Right atrium auricular region (tissue), 2 donors: ENCODE measurements at regions not wholly inside any gene's neighbourhood (a gene's known extent, or its start where the extent isn't known, plus 50 kb on each side); places are given as distances from the start of the nearest gene placed in this dataset.

ENCODE experiments used
- DNase-seq: peaks from one replicate; pipeline ENCODE4 v3.0.0-alpha.2; 2019; ENCODE audit warnings: low spot score
- H3K27ac ChIP-seq, 2 donors: fragments of 200-600 bp; sonication (generic); 1 replicate in 1 of 2; 2 replicates in 1 of 2; pipeline ENCODE4 v1.5.1; 2016 to 2019
- H3K27me3 ChIP-seq, 2 donors: fragments of 200-600 bp; sonication (generic); one replicate each; pipeline versions ENCODE4 v1.5.1 to v1.6.0; 2017 to 2019
- H3K36me3 ChIP-seq: fragments of 200-600 bp; sonication (generic); one replicate; pipeline ENCODE4 v1.5.1; 2016
- H3K4me1 ChIP-seq, 2 donors: fragments of 200-600 bp; sonication (generic); one replicate each; pipeline versions ENCODE4 v1.5.1 to v1.6.0; 2017 to 2019
- H3K4me3 ChIP-seq, 2 donors: fragments of 200-600 bp; sonication (generic); 1 replicate in 1 of 2; 2 replicates in 1 of 2; pipeline ENCODE4 v1.5.1; 2017 to 2019; ENCODE audit warnings: mild to moderate bottlenecking in 1 of 2, moderate library complexity in 1 of 2
- H3K9me3 ChIP-seq, 2 donors: fragments of 200-600 bp; sonication (generic); one replicate each; pipeline ENCODE4 v1.5.1; 2019
- TF ChIP-seq, protein P1 (sequence below), 2 donors: fragments of 200-600 bp; sonication (generic); IDR thresholded peaks; one replicate each; pipeline ENCODE4 v1.5.1; 2019; ENCODE audit warnings: antibody characterized with exemption in 2 of 2

GRCh38 chrX:40433160-40433559, 147.6 kb upstream of the ATP6AP2 start:
- H3K4me3 ChIP-seq = no peak overlapping the region
- TF ChIP-seq, protein P1, sequence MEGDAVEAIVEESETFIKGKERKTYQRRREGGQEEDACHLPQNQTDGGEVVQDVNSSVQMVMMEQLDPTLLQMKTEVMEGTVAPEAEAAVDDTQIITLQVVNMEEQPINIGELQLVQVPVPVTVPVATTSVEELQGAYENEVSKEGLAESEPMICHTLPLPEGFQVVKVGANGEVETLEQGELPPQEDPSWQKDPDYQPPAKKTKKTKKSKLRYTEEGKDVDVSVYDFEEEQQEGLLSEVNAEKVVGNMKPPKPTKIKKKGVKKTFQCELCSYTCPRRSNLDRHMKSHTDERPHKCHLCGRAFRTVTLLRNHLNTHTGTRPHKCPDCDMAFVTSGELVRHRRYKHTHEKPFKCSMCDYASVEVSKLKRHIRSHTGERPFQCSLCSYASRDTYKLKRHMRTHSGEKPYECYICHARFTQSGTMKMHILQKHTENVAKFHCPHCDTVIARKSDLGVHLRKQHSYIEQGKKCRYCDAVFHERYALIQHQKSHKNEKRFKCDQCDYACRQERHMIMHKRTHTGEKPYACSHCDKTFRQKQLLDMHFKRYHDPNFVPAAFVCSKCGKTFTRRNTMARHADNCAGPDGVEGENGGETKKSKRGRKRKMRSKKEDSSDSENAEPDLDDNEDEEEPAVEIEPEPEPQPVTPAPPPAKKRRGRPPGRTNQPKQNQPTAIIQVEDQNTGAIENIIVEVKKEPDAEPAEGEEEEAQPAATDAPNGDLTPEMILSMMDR (IDR thresholded peaks at IDR 0.05) = no peak
- H3K27me3 ChIP-seq = no peaks in the 10 kb centered on the region
- no peak for DNase-seq
- H3K9me3 ChIP-seq = peaks cover 7 to 15% of the 10 kb centered on the region in 2 donors
- H3K27ac ChIP-seq = no peak overlapping the region
- H3K36me3 ChIP-seq = no peaks in the 10 kb centered on the region
- no peaks in the 10 kb centered on the region for H3K4me1 ChIP-seq

DNA sequence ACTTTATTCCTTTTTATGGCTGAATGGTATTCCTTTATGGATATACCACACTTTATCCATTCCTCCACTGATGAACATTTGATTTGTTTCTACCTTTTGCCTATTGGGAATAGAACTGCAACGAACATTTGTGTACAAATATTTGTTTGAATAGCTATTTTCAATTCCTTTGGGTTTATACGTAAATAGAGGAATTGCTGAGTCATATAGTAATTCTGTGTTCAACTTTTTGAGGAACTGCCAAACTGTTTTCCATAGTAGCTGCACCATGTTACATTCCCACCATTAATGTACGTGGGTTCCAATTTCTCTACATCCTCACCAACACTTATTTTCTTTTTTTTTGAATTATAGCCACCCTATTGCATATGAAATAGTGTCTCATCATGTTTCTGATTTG, 156.5 kb upstream of the ATP6AP2 start:
- Histone ChIP-seq H3K36me3 (no peaks in the 10 kb centered on the region), H3K4me3 (no peak overlapping the region), H3K27ac (no peak overlapping the region), H3K4me1 (no peaks in the 10 kb centered on the region), H3K9me3 (peaks cover 7 to 30% of the 10 kb centered on the region in 2 donors), H3K27me3 (no peaks in the 10 kb centered on the region)
- TF ChIP-seq, protein P1 (IDR thresholded peaks at IDR 0.05) = no peak
- DNase-seq = no peak

GRCh38 chrX:40423299-40423698, 157.5 kb upstream of the ATP6AP2 start:
- H3K36me3 ChIP-seq = no peaks in the 10 kb centered on the region
- H3K4me3 ChIP-seq = no peak overlapping the region
- DNase-seq = no peak
- no peaks in the 10 kb centered on the region for H3K4me1 ChIP-seq
- no peaks in the 10 kb centered on the region for H3K27me3 ChIP-seq
- peaks cover 0 to 21% of the 10 kb centered on the region in 2 donors for H3K9me3 ChIP-seq
- H3K27ac ChIP-seq = no peak overlapping the region
- TF ChIP-seq, protein P1 (IDR thresholded peaks at IDR 0.05) = no peak

GRCh38 chrX:40422021-40422420, 158.7 kb upstream of the ATP6AP2 start:
- Histone ChIP-seq H3K27ac (no peak overlapping the region), H3K36me3 (no peaks in the 10 kb centered on the region), H3K4me1 (no peaks in the 10 kb centered on the region), H3K4me3 (no peak overlapping the region), H3K9me3 (peaks cover 0 to 18% of the 10 kb centered on the region in 2 donors), H3K27me3 (no peaks in the 10 kb centered on the region)
- no peak for DNase-seq
- TF ChIP-seq, protein P1 (IDR thresholded peaks at IDR 0.05) = no peak

GRCh38 chrX:40420899-40421729, 159.7 kb upstream of the ATP6AP2 start:
- H3K4me3 ChIP-seq = no peak overlapping the region
- no peak for DNase-seq
- no peaks in the 10 kb centered on the region for H3K4me1 ChIP-seq
- TF ChIP-seq, protein P1 (IDR thresholded peaks at IDR 0.05) = no peak
- H3K9me3 ChIP-seq = peaks cover 0 to 12% of the 10 kb centered on the region in 2 donors
- no peak overlapping the region for H3K27ac ChIP-seq
- H3K36me3 ChIP-seq = no peaks in the 10 kb centered on the region
- no peaks in the 10 kb centered on the region for H3K27me3 ChIP-seq

DNA sequence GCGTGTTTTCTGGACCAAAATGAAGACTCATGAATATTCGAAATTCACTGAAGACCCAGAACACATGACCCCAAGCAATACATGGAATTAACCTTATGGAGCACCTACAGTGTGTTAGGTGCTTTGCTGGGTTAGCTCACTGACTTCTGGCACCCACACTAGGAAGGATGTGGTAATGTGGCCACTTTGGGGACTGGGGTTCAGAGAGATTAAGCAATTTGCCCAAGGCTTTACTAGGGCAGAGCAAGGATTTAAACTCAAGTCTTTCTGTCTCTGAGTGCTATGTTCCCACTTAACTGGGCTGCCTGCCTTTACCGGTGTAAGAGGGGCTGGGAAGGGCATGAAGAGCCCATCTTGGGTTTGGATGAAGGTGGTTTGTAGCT, 162.0 kb upstream of the ATP6AP2 start:
- no peak for DNase-seq

More for the DNA sequence above, 162.0 kb upstream of the ATP6AP2 start:
- H3K36me3 ChIP-seq = no peaks in the 10 kb centered on the region
- H3K4me3 ChIP-seq = no peak overlapping the region
- no peak overlapping the region for H3K27ac ChIP-seq
- no peaks in the 10 kb centered on the region for H3K27me3 ChIP-seq
- no peaks in the 10 kb centered on the region for H3K4me1 ChIP-seq
- no peaks in the 10 kb centered on the region for H3K9me3 ChIP-seq
- TF ChIP-seq, protein P1 (IDR thresholded peaks at IDR 0.05) = no peak
